Stomach (tissue), 8 donors: ENCODE measurements at regions not wholly inside any gene's neighbourhood (a gene's known extent, or its start where the extent isn't known, plus 50 kb on each side); places are given as distances from the start of the nearest gene placed in this dataset.

Experiments used
- DNase-seq, 2 donors: peaks; one replicate each; pipeline versions ENCODE4 v3.0.0 to v3.0.0-alpha.2; 2013 to 2019
- H3K27ac ChIP-seq, 5 donors: fragments of 200-600 bp in 4 of 5; sonication (generic) in 4 of 5; one replicate each; pipeline ENCODE4 v1.5.1; 2013 to 2019; ENCODE audit warnings: mild to moderate bottlenecking in 1 of 5, moderate library complexity in 1 of 5
- H3K27me3 ChIP-seq, 3 donors: fragments of 200-600 bp; sonication (generic); one replicate each; pipeline ENCODE4 v1.5.1; 2017 to 2019; ENCODE audit warnings: mixed run types in 1 of 3
- H3K36me3 ChIP-seq, 4 donors: fragments of 200-600 bp; sonication (generic); 1 replicate in 3 of 4; 2 replicates in 1 of 4; pipeline ENCODE4 v1.5.1; 2016 to 2019
- H3K4me1 ChIP-seq, 4 donors: fragments of 200-600 bp; sonication (generic); one replicate each; pipeline ENCODE4 v1.5.1; 2016 to 2019
- H3K4me3 ChIP-seq, 4 donors: fragments of 200-600 bp; sonication (generic) in 3 of 4; one replicate each; pipeline ENCODE4 v1.5.1; 2016 to 2019; ENCODE audit warnings: mild to moderate bottlenecking in 1 of 4
- H3K9me3 ChIP-seq, 4 donors: fragments of 200-600 bp; sonication (generic); one replicate each; pipeline ENCODE4 v1.5.1; 2016 to 2019
- EP300 ChIP-seq: sonication (generic); formaldehyde crosslinking; IDR thresholded peaks from one replicate; pipeline ENCODE4 v1.6.1; 2017; ENCODE audit warnings: antibody characterized with exemption
- POLR2A ChIP-seq, 4 donors: fragments of 450-650 bp; IDR thresholded peaks; one replicate each; pipeline ENCODE4 v1.6.1; 2016; ENCODE audit warnings: antibody characterized with exemption in 4 of 4, control low read depth in 2 of 4, mild to moderate bottlenecking in 1 of 4, moderate library complexity in 1 of 4
- POLR2AphosphoS5 ChIP-seq, 3 donors: sonication (generic); formaldehyde crosslinking; IDR thresholded peaks; one replicate each; pipeline ENCODE4 v1.6.1; 2016; ENCODE audit warnings: antibody characterized with exemption in 3 of 3
- WGBS, 5 donors: extraction: QIAGEN DNeasy Blood & Tissue Kit in 3 of 5; methylation state at CpG; one replicate each; pipeline versions ENCODE4 v1.1.5 to v1.1.7; 2013 to 2018; 5-methylcytosine and 5-hydroxymethylcytosine counted together
- intact Hi-C: fragments of 100-400 bp; cut with DNase I; formaldehyde crosslinking; loops from one replicate; pipeline ENCODE4 v1.15.1; 2023; ENCODE audit warnings: low total_unique reads
- TF ChIP-seq, protein P1 (sequence below), 7 experiments: fragments of 450-650 bp in 4 of 7; fragments of 200-600 bp in 3 of 7; sonication (generic) in 3 of 7; IDR thresholded peaks; one replicate each; pipeline ENCODE4 v1.5.1; 2016 to 2019; ENCODE audit warnings: antibody characterized with exemption in 7 of 7, control low read depth in 2 of 7, mild to moderate bottlenecking in 1 of 7
- donor health status: healthy with polysubstance abuse.
- donor health status: Bipolar disorder and iron deficiency.
- donor health status: healthy.

DNA sequence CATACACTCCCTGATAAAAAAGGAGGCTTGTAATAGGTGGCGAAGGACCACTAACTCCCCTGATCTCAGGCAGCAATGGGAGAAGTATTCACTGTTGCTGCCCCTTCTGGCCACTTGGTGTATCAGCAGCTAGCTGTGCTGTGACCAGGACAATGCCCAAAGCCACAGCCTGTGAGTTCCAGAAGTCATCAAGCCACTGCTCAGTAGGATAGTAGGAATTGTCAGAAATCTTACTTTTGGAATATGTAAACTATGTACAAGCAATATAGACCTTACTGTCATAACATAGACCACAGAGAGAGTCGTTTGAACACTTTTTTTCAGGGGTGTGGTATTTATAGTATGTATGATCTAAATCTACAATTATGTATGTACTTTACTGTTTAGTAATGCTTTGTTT lies 248.3 kb upstream of the CAMK1G start:
- intact Hi-C loops: no loop called here
- Histone ChIP-seq H3K27me3 (no peaks in the 10 kb centered on the region), H3K4me1 (no peaks in the 10 kb centered on the region), H3K36me3 (no peaks in the 10 kb centered on the region), H3K9me3 (no peaks in the 10 kb centered on the region), H3K4me3 (no peak overlapping the region), H3K27ac (no peak overlapping the region)
- 38 to 55% (median 47%) methylated on average over 2 of the region's 2 CpGs for WGBS, 5 donors
- TF ChIP-seq, protein P1, sequence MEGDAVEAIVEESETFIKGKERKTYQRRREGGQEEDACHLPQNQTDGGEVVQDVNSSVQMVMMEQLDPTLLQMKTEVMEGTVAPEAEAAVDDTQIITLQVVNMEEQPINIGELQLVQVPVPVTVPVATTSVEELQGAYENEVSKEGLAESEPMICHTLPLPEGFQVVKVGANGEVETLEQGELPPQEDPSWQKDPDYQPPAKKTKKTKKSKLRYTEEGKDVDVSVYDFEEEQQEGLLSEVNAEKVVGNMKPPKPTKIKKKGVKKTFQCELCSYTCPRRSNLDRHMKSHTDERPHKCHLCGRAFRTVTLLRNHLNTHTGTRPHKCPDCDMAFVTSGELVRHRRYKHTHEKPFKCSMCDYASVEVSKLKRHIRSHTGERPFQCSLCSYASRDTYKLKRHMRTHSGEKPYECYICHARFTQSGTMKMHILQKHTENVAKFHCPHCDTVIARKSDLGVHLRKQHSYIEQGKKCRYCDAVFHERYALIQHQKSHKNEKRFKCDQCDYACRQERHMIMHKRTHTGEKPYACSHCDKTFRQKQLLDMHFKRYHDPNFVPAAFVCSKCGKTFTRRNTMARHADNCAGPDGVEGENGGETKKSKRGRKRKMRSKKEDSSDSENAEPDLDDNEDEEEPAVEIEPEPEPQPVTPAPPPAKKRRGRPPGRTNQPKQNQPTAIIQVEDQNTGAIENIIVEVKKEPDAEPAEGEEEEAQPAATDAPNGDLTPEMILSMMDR (IDR thresholded peaks at IDR 0.05): peak in 5 of 7 experiments; percentile 29 to 55 (median 36)
- no peak for TF ChIP-seq EP300
- no peak for TF ChIP-seq POLR2A (IDR thresholded peaks at IDR 0.05)
- TF ChIP-seq POLR2AphosphoS5 (IDR thresholded peaks at IDR 0.05): no peak
- DNase-seq: peak; percentile 28 to 49

DNA sequence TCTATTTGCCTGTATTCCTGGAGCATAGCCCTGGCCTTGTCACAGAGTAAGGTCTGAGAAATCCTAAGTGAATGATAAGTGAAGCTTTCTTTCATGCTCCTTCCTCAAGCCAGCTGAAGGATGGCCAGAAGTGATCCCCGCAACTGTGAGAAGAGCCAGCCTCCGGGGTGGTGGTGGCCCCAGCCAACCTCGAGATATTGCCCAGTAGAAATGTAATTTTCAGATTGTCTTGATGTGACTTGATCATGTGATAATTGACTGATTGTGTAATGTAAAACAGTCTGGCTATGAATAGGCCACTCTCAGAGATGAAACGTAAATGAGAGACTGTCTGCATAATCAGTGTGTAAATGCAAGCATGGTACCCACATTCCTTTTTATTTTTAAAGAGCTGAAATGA lies 242.4 kb upstream of the CAMK1G start:
- Histone ChIP-seq H3K36me3 (no peaks in the 10 kb centered on the region), H3K27ac (no peak overlapping the region), H3K4me1 (peaks cover 0 to 17% (median 10%) of the 10 kb centered on the region in 4 donors), H3K4me3 (no peak overlapping the region), H3K27me3 (peaks cover 0 to 5% (median 0%) of the 10 kb centered on the region in 3 donors), H3K9me3 (no peaks in the 10 kb centered on the region)
- 21 to 36% (median 32%) methylated on average over 4 of the region's 4 CpGs for WGBS, 5 donors
- DNase-seq: no peak
- TF ChIP-seq EP300 (no peak), POLR2A (IDR thresholded peaks at IDR 0.05) (no peak), POLR2AphosphoS5 (IDR thresholded peaks at IDR 0.05) (no peak)
- TF ChIP-seq, protein P1 (IDR thresholded peaks at IDR 0.05): no peak
- intact Hi-C loops: no loop called here

DNA sequence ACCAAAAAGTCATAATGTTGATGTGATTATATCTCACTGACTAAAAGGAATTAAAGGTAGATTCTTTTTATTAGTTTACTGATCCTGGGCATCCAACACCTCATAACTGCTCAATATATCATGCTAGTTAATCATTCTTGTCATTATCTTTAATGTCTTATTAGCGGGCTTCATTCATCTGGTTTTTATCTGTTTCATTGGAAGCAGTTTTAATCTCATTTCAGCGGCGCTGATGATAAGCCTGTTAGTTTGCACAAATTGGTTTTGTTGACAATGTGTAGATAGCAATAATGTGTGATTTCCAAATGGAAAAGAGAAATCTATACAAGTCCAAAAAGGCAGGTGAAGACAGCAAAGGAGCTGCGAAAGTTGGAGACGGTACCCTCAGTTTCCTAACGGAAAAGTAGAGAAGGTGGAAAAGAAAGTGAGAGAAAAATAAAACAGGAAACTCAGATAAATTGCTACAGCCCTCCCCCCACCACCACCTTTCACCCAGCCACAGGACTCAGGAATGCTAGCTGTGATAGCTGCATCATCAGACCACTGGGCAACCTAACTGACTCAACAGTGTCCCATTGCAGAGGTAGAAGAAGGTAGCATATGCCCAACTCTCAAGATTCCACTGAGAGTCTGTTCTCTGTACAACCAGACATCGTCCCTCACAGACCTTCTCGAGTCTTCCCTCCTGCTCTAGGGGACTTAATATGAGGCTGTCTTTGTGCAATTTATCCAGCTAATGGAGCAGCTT lies 241.7 kb upstream of the CAMK1G start:
- H3K27me3 ChIP-seq: peaks cover 0 to 5% (median 0%) of the 10 kb centered on the region in 3 donors
- no peak for DNase-seq
- intact Hi-C loops: no loop called here
- H3K4me1 ChIP-seq: peaks cover 0 to 17% (median 10%) of the 10 kb centered on the region in 4 donors
- no peaks in the 10 kb centered on the region for H3K36me3 ChIP-seq
- no peaks in the 10 kb centered on the region for H3K9me3 ChIP-seq
- H3K4me3 ChIP-seq: no peak overlapping the region
- 33 to 52% (median 44%) methylated on average over 8 of the region's 8 CpGs for WGBS, 5 donors
- TF ChIP-seq POLR2AphosphoS5 (IDR thresholded peaks at IDR 0.05) (no peak), POLR2A (IDR thresholded peaks at IDR 0.05) (no peak), EP300 (no peak)
- TF ChIP-seq, protein P1 (IDR thresholded peaks at IDR 0.05): no peak
- peak overlapping the region in 2 of 5 donors; percentile 0 to 12 for H3K27ac ChIP-seq

DNA sequence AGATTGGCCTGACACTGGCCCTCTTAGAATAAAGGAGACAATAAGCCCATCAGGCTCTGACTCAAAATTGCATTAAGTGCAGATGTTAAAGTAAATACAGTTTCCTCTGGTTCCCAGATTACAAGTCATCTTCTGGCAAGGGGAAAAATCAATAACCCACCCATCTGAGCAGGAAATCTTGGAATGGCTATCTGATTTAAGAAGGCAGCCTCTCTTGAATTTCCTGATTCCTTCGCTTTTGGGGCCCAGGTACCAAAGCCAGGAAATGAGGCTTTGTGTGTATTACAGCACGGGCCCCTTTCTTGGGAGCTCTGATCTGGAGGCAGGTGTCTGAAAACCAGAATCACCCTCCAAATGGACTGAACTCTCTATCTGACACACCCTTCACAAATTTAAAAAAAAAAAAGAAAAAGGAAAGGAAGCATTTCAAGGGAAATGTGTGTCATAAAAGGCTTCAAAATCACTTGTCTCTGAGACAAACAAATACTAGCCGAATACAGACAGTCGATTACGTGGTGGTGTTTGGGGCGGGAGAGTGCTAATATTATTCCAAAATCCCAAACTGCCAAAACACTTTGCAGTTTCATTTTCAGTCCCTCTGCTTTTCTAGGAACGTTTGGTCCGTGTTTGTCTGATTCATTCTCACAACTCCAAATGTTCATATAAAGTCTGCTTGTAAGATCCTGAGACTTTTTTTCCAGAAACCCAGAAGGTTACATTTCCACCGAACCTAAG lies 240.9 kb upstream of the CAMK1G start:
- Histone ChIP-seq H3K36me3 (no peaks in the 10 kb centered on the region), H3K27me3 (peaks cover 0 to 5% (median 0%) of the 10 kb centered on the region in 3 donors), H3K4me3 (no peak overlapping the region), H3K4me1 (peaks cover 0 to 17% (median 10%) of the 10 kb centered on the region in 4 donors), H3K27ac (peak overlapping the region in 3 of 5 donors; percentile 0 to 35 (median 12)), H3K9me3 (no peaks in the 10 kb centered on the region)
- DNase-seq: no peak
- no peak for TF ChIP-seq POLR2A (IDR thresholded peaks at IDR 0.05)
- no peak for TF ChIP-seq POLR2AphosphoS5 (IDR thresholded peaks at IDR 0.05)
- no peak for TF ChIP-seq EP300
- TF ChIP-seq, protein P1 (IDR thresholded peaks at IDR 0.05): no peak
- intact Hi-C loops: no loop called here
- WGBS, 5 donors: 36 to 55% (median 46%) methylated on average over 9 of the region's 9 CpGs
